ENCODE measurements at regions not wholly inside any gene's neighbourhood (a gene's known extent, or its start where the extent isn't known, plus 50 kb on each side); places are given as distances from the start of the nearest gene placed in this dataset.

- no peak overlapping the region for H3K4me3 Mint-ChIP-seq (ENCODE audit: low read depth)
- no peaks in the 10 kb centered on the region for H3K36me3 Mint-ChIP-seq (ENCODE audit: insufficient read depth)
- H3K27ac Mint-ChIP-seq: no peak overlapping the region
- no peak for TF ChIP-seq CTCF (IDR thresholded peaks at IDR 0.05; ENCODE audit: unreplicated experiment)
- H3K27me3 Mint-ChIP-seq: peaks cover 10% of the 10 kb centered on the region
- no peaks in the 10 kb centered on the region for H3K9me3 Mint-ChIP-seq (ENCODE audit: low read depth)
- peaks cover 38% of the 10 kb centered on the region for H3K4me1 Mint-ChIP-seq (ENCODE audit: low read depth)
- no peak for DNase-seq (ENCODE audit: low spot score, unreplicated experiment)
Measured at GRCh38 chr3:40871394-40871793, 327.9 kb upstream of the CTNNB1 start.

GRCh38 chr3:40872258-40872920, 326.9 kb upstream of the CTNNB1 start:
- no peak overlapping the region for H3K4me3 Mint-ChIP-seq (ENCODE audit: low read depth)
- no peak for TF ChIP-seq CTCF (IDR thresholded peaks at IDR 0.05; ENCODE audit: unreplicated experiment)
- peaks cover 10% of the 10 kb centered on the region for H3K27me3 Mint-ChIP-seq
- H3K4me1 Mint-ChIP-seq (ENCODE audit: low read depth): peaks cover 38% of the 10 kb centered on the region
- H3K36me3 Mint-ChIP-seq (ENCODE audit: insufficient read depth): no peaks in the 10 kb centered on the region
- DNase-seq (ENCODE audit: low spot score, unreplicated experiment): no peak
- H3K27ac Mint-ChIP-seq: no peak overlapping the region
- H3K9me3 Mint-ChIP-seq (ENCODE audit: low read depth): no peaks in the 10 kb centered on the region

- no peak overlapping the region for H3K4me3 Mint-ChIP-seq (ENCODE audit: low read depth)
- H3K4me1 Mint-ChIP-seq (ENCODE audit: low read depth): peaks cover 39% of the 10 kb centered on the region
Measured at GRCh38 chr3:40873476-40873875, 325.8 kb upstream of the CTNNB1 start.

GRCh38 chr3:40873934-40874699, 325.2 kb upstream of the CTNNB1 start:
- H3K4me1 Mint-ChIP-seq (ENCODE audit: low read depth): peaks cover 34% of the 10 kb centered on the region
- no peak overlapping the region for H3K27ac Mint-ChIP-seq

More at GRCh38 chr3:40873476-40873875, 325.8 kb upstream of the CTNNB1 start:
- no peak for TF ChIP-seq CTCF (IDR thresholded peaks at IDR 0.05; ENCODE audit: unreplicated experiment)
- no peaks in the 10 kb centered on the region for H3K9me3 Mint-ChIP-seq (ENCODE audit: low read depth)
- no peak overlapping the region for H3K27ac Mint-ChIP-seq
- DNase-seq (ENCODE audit: low spot score, unreplicated experiment): no peak
- no peaks in the 10 kb centered on the region for H3K36me3 Mint-ChIP-seq (ENCODE audit: insufficient read depth)
- peaks cover 10% of the 10 kb centered on the region for H3K27me3 Mint-ChIP-seq

More at GRCh38 chr3:40873934-40874699, 325.2 kb upstream of the CTNNB1 start:
- H3K36me3 Mint-ChIP-seq (ENCODE audit: insufficient read depth): no peaks in the 10 kb centered on the region
- H3K27me3 Mint-ChIP-seq: peaks cover 10% of the 10 kb centered on the region
- H3K4me3 Mint-ChIP-seq (ENCODE audit: low read depth): no peak overlapping the region
- H3K9me3 Mint-ChIP-seq (ENCODE audit: low read depth): no peaks in the 10 kb centered on the region
- no peak for DNase-seq (ENCODE audit: low spot score, unreplicated experiment)
- TF ChIP-seq CTCF (IDR thresholded peaks at IDR 0.05; ENCODE audit: unreplicated experiment): no peak

Data from progenitor cell of endocrine pancreas (in vitro differentiated cells).